NCI-H2196 treated with DMSO at 0.1 percent for 48 hours (cell line): ENCODE measurements at regions not wholly inside any gene's neighbourhood (a gene's known extent, or its start where the extent isn't known, plus 50 kb on each side); places are given as distances from the start of the nearest gene placed in this dataset.
"Not testable (repeated sequence)": the region's sequence is repeated elsewhere in the genome, so short reads cannot be mapped to it uniquely, and the experiment has no call there.

Experiments used
- DNase-seq: peaks from one replicate; lab custom pipeline; 2025; ENCODE audit not compliant: unreplicated experiment; lab: John Stamatoyannopoulos, UW

DNA sequence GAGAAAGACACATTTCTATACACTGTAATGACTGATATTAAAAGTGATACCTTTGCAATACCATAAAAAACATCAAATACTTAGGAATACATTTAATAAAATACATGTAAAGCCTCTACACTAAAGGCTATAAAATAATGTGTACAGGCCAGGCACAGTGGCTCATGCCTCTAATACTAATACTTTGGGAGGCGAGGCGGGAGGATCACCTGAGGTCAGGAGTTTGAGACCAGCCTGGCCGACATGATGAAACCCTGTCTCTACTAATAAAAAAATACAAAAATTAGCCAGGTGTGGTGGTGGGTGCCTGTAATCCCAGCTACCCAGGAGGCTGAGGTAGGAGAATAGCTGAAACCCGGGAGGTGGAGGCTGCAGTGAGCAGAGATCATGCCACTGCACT lies 59.8 kb upstream of the RTL6 start:
- DNase-seq = not testable (repeated sequence)

GRCh38 chr22:44557064-44557748 lies 59.2 kb upstream of the RTL6 start:
- DNase-seq = no peak

GRCh38 chr22:44555597-44555996 lies 57.6 kb upstream of the RTL6 start:
- DNase-seq = no peak

GRCh38 chr22:44555046-44555445 lies 57.0 kb upstream of the RTL6 start:
- DNase-seq = no peak

GRCh38 chr22:44554411-44554810 lies 56.4 kb upstream of the RTL6 start:
- no peak for DNase-seq

DNA sequence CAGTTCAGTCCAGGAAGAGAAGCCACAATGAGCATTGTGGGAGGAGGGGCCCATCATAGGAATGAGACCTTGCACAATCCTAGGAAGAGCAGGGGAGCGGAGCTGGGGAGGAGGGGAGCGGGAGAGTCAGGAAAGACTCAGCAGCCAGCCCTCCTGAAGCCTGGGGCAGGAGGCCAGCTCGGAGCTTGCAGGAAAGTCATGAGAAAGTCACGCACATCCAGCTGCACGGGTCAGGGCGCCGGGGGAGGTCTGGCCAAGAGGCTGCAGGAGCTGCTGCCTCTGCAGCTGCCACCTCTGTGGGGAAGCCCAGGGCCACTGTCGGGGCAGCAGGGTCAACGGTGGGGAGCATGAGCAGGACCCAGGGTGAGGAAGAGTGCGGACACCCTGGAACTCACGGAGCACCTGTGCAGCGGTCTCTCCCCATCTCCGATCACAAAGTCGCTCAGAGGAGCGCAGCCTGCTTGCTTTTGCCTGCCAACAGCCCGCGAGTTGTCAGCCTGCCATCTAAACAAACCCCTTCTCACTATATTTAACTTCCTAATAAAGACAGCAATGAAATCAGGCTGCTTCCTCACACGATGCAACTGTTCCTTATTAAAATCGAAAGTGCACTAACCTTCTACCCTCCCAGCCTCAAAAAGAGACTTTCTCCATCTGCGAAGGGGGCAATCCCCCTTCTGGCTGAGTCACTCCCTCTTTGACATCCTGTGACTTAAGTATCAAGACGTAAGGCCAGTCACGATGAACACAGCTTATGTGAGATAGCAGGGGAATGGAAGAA lies 52.9 kb upstream of the RTL6 start:
- DNase-seq = peak; percentile 70

GRCh38 chr22:44549701-44550100 lies 51.7 kb upstream of the RTL6 start:
- DNase-seq = no peak

DNA sequence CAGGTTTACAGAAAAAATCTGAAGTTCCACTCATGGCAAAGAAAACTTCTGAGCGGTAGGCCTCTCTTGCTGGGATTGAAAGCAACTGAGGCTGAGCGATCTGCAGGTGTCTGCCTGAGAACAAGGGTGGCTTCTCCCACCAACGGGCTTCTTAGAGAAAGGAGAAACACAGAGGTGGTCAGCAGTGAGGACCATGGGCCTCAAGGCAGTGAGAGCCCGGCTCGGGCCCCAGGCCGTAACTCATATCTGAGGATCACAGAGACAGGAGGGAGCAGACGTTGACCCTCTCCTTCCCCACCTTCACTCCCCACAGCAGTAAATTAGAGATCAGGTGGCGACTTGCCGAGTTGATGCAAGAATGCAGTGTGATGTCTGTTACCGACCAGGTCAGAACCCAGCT lies 50.9 kb upstream of the RTL6 start:
- DNase-seq = no peak
